RWPE2 (cell line): ENCODE measurements at regions not wholly inside any gene's neighbourhood (a gene's known extent, or its start where the extent isn't known, plus 50 kb on each side); places are given as distances from the start of the nearest gene placed in this dataset.

ENCODE experiments used
- ATAC-seq: fragments of 200-7000 bp; cut with Tn5 transposase; 3 replicates; pipeline ENCODE4 v1.9.1; 2021; ENCODE audit warnings: low read depth
- DNase-seq: peaks from one replicate; pipeline ENCODE4 v3.0.0-alpha.2; 2020; ENCODE audit warnings: low spot score
- H3K27ac ChIP-seq: fragments of 450-650 bp; 2 replicates; pipeline ENCODE4 v1.5.1; 2017; ENCODE audit warnings: mild to moderate bottlenecking; ENCODE audit not compliant: poor library complexity, severe bottlenecking
- H3K27me3 ChIP-seq: fragments of 250-450 bp; sonication (Bioruptor Pico); 2 replicates; pipeline ENCODE4 v1.5.1; 2021; ENCODE audit warnings: mild to moderate bottlenecking, moderate library complexity; ENCODE audit not compliant: insufficient read depth, poor library complexity, severe bottlenecking
- H3K36me3 ChIP-seq: fragments of 250-450 bp; sonication (Bioruptor Pico); 2 replicates; pipeline ENCODE4 v1.5.1; 2020; ENCODE audit warnings: low read depth, mild to moderate bottlenecking, moderate library complexity
- H3K4me1 ChIP-seq: fragments of 250-450 bp; sonication (Bioruptor Pico); 2 replicates; pipeline ENCODE4 v1.5.1; 2021; ENCODE audit warnings: mild to moderate bottlenecking, moderate library complexity; ENCODE audit not compliant: insufficient read depth, poor library complexity, severe bottlenecking
- H3K4me3 ChIP-seq: fragments of 250-450 bp; sonication (Bioruptor Pico); 2 replicates; pipeline ENCODE4 v1.5.1; 2021; ENCODE audit warnings: mild to moderate bottlenecking, moderate library complexity; ENCODE audit not compliant: severe bottlenecking
- H3K9me3 ChIP-seq: fragments of 250-450 bp; sonication (Bioruptor Pico); 2 replicates; pipeline ENCODE4 v1.5.1; 2021; ENCODE audit warnings: mild to moderate bottlenecking, moderate library complexity; ENCODE audit not compliant: severe bottlenecking
- TF ChIP-seq, protein P1 (sequence below): fragments of 450-650 bp; IDR thresholded peaks from one replicate; pipeline ENCODE4 v1.5.1; 2017; ENCODE audit warnings: mild to moderate bottlenecking, moderate library complexity; ENCODE audit not compliant: poor library complexity, severe bottlenecking

DNA sequence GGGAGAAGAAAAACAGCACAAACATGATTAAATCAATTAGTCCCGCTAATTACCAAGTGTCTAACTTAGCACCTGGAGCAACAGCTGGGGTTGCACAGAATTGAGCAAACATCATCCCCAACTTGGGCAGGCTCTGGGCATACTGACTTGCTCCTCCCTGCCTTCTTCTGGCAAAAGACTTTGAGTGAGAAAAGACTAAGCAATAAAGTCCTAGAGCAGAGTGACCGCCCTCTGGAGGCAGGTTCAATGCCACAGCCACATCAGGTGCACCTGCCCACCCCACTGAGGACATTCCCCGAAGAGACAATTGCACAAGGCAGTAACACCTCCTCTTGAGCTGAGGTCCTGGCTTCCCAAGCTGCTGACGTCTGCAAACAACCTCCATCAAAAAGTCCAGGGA is 358.3 kb downstream of the SOX9 start:
- H3K4me3 ChIP-seq, result no peak overlapping the region
- no peaks in the 10 kb centered on the region for H3K9me3 ChIP-seq
- TF ChIP-seq, protein P1, sequence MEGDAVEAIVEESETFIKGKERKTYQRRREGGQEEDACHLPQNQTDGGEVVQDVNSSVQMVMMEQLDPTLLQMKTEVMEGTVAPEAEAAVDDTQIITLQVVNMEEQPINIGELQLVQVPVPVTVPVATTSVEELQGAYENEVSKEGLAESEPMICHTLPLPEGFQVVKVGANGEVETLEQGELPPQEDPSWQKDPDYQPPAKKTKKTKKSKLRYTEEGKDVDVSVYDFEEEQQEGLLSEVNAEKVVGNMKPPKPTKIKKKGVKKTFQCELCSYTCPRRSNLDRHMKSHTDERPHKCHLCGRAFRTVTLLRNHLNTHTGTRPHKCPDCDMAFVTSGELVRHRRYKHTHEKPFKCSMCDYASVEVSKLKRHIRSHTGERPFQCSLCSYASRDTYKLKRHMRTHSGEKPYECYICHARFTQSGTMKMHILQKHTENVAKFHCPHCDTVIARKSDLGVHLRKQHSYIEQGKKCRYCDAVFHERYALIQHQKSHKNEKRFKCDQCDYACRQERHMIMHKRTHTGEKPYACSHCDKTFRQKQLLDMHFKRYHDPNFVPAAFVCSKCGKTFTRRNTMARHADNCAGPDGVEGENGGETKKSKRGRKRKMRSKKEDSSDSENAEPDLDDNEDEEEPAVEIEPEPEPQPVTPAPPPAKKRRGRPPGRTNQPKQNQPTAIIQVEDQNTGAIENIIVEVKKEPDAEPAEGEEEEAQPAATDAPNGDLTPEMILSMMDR, result peak; percentile 9
- ATAC-seq (0 out of 3 replicates have a peak, but pooled peaks have one; percentile 19), DNase-seq (no peak)
- H3K4me1 ChIP-seq, result peaks cover 10% of the 10 kb centered on the region
- peaks cover 3% of the 10 kb centered on the region for H3K36me3 ChIP-seq
- H3K27ac ChIP-seq, result no peak overlapping the region
- no peaks in the 10 kb centered on the region for H3K27me3 ChIP-seq

DNA sequence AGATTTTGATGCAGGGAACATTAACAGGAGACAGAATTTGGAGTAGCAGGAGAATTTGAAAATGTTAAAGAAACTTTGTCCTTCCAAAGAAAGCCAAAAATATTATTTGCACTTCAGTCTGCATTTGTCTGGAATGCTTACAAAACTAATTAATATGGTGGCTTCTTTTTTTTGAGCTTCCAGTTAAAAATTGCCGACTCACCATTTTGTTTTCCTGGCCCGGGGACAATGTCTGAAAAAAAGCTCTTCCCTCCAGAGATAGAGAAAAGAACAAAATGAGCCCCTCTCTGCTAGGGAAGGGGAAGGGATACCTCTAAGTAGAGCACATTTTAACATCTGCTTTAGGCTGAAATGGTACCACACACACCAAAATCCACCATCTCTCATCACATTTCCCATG is 360.8 kb downstream of the SOX9 start:
- Histone ChIP-seq H3K4me3 (no peak overlapping the region), H3K4me1 (peaks cover 10% of the 10 kb centered on the region), H3K27ac (no peak overlapping the region), H3K9me3 (no peaks in the 10 kb centered on the region), H3K27me3 (no peaks in the 10 kb centered on the region), H3K36me3 (no peaks in the 10 kb centered on the region)
- DNase-seq (no peak), ATAC-seq (no peak)
- TF ChIP-seq, protein P1, result no peak

GRCh38 chr17:72485596-72485995 is 364.8 kb downstream of the SOX9 start:
- Histone ChIP-seq H3K36me3 (no peaks in the 10 kb centered on the region), H3K27me3 (no peaks in the 10 kb centered on the region), H3K4me3 (no peak overlapping the region), H3K9me3 (no peaks in the 10 kb centered on the region), H3K4me1 (peaks cover 14% of the 10 kb centered on the region), H3K27ac (no peak overlapping the region)
- TF ChIP-seq, protein P1, result no peak
- no peak for DNase-seq
- no peak for ATAC-seq

DNA sequence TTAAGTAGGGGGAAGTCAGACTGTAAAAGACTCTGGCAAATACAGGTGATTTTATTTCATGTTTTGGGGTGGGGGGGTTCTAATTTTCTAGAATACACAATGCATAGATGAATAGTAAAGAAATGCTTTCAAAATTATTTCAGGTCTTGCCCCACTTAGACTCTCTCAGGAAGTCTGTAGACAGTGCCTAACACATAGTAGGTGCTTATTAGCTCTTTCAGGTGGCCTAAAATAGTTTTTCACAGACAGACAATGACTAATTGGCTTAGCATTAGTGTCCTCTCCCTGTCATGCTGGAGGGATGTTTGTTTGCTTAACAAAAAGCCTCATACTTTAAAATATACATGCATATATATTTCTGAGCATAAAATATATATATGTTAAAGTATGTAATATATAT is 366.0 kb downstream of the SOX9 start:
- Histone ChIP-seq H3K9me3 (no peaks in the 10 kb centered on the region), H3K27ac (no peak overlapping the region), H3K4me3 (no peak overlapping the region), H3K4me1 (peaks cover 14% of the 10 kb centered on the region), H3K27me3 (no peaks in the 10 kb centered on the region), H3K36me3 (no peaks in the 10 kb centered on the region)
- no peak for DNase-seq
- ATAC-seq, result no peak
- TF ChIP-seq, protein P1, result no peak

DNA sequence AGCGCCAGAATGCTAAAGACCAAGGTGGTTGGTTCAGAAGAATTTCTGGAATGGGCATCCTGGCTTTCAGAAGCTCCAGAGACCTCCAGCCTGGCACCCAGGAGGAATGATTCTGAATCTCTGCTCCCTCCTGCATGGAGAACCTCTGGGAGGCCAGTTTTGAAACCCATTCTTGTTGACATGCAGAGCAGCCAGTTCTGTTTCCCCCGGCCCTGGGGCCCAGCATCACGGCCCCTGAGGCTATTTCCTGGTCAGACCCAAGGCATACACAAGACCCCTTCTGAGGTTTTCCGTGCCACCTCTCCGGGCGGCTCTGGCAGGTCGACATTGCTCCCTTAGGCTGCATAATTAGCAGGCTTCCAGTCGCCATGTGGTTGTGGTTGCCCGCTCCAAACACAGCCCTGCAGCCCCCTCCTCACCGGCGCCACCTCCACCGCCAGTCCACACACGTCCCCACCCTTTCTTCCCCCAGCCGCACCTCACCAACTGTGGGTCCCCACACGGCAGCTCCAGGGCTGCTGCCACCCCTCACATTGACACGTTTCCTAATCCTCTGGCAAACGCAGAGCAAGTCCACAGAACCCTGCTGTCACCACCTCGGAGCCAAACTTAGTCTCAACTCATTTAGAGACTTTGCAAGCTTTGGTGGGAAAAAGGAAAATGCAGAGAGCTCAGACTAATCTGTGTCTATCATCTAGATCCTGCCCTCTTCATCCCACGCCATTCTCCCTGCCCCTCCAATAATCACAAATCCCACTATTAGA is 367.1 kb downstream of the SOX9 start:
- no peak for DNase-seq
- ATAC-seq, result no peak
- H3K27me3 ChIP-seq, result no peaks in the 10 kb centered on the region
- no peak overlapping the region for H3K4me3 ChIP-seq
- no peaks in the 10 kb centered on the region for H3K9me3 ChIP-seq
- no peaks in the 10 kb centered on the region; the same call in 1 of the 2 replicates for H3K36me3 ChIP-seq
- H3K27ac ChIP-seq, result no peak overlapping the region
- TF ChIP-seq, protein P1, result no peak
- peaks cover 14% of the 10 kb centered on the region for H3K4me1 ChIP-seq
